ENCODE measurements at regions not wholly inside any gene's neighbourhood (a gene's known extent, or its start where the extent isn't known, plus 50 kb on each side); places are given as distances from the start of the nearest gene placed in this dataset.

GRCh38 chr10:4684434-4684833 is 141.6 kb upstream of the AKR1E2 start:
- DNase-seq (ENCODE audit: low spot score): no peak
- no peak for TF ChIP-seq CTCF (IDR thresholded peaks at IDR 0.05; ENCODE audit: extremely low read depth, missing control alignments)

- TF ChIP-seq CTCF (IDR thresholded peaks at IDR 0.05; ENCODE audit: extremely low read depth, missing control alignments): no peak
- DNase-seq (ENCODE audit: low spot score): no peak
Observed at GRCh38 chr10:4683838-4684237, 142.2 kb upstream of the AKR1E2 start.

- no peak for TF ChIP-seq CTCF (IDR thresholded peaks at IDR 0.05; ENCODE audit: extremely low read depth, missing control alignments)
- no peak for DNase-seq (ENCODE audit: low spot score)
Observed at GRCh38 chr10:4683137-4683536, 142.9 kb upstream of the AKR1E2 start.

GRCh38 chr10:4678951-4679671 is 146.9 kb upstream of the AKR1E2 start:
- no peak for TF ChIP-seq CTCF (IDR thresholded peaks at IDR 0.05; ENCODE audit: extremely low read depth, missing control alignments)
- no peak for DNase-seq (ENCODE audit: low spot score)

- no peak for DNase-seq (ENCODE audit: low spot score)
- TF ChIP-seq CTCF (IDR thresholded peaks at IDR 0.05; ENCODE audit: extremely low read depth, missing control alignments): no peak
Observed at GRCh38 chr10:4678023-4678950, 147.7 kb upstream of the AKR1E2 start.

- TF ChIP-seq CTCF (IDR thresholded peaks at IDR 0.05; ENCODE audit: extremely low read depth, missing control alignments): no peak
Observed at GRCh38 chr10:4677296-4678021, 148.5 kb upstream of the AKR1E2 start.

More at GRCh38 chr10:4677296-4678021, 148.5 kb upstream of the AKR1E2 start:
- DNase-seq (ENCODE audit: low spot score): no peak

Data from GM20000 (cell line).